Keratinocyte (primary cell): ENCODE measurements at regions not wholly inside any gene's neighbourhood (a gene's known extent, or its start where the extent isn't known, plus 50 kb on each side); places are given as distances from the start of the nearest gene placed in this dataset.

Experiments used
- DNase-seq: peaks from one replicate; pipeline ENCODE4 v3.0.0-alpha.2; 2011; ENCODE audit warnings: low read depth, missing footprints, low spot score
- FAIRE-seq: peaks from 2 replicates; lab custom pipeline; 2011; peaks lifted over from hg19 to GRCh38; lab: Jason Lieb, UNC
- H2AFZ ChIP-seq: 2 replicates; pipeline ENCODE4 v1.6.0; 2012; ENCODE audit warnings: low read length, control low read depth, inconsistent platforms; ENCODE audit not compliant: control insufficient read depth
- H3K27ac ChIP-seq: 2 replicates; pipeline ENCODE4 v1.5.1; 2011; ENCODE audit warnings: low read length; ENCODE audit not compliant: control insufficient read depth, insufficient read depth
- H3K27me3 ChIP-seq: 3 replicates; pipeline ENCODE4 v1.6.0; 2011; ENCODE audit warnings: low read length; ENCODE audit not compliant: control insufficient read depth, insufficient read depth; ENCODE audit errors: extremely low read depth
- H3K36me3 ChIP-seq, 2 experiments: 2 replicates in 1 of 2; 3 replicates in 1 of 2; pipeline ENCODE4 v1.5.1; 2011; ENCODE audit warnings: low read length in 2 of 2, mild to moderate bottlenecking in 1 of 2; ENCODE audit not compliant: control insufficient read depth in 2 of 2, insufficient read depth in 2 of 2; ENCODE audit errors: extremely low read depth in 1 of 2
- H3K4me1 ChIP-seq: 3 replicates; pipeline ENCODE4 v1.5.1; 2011; ENCODE audit warnings: low read length; ENCODE audit not compliant: control insufficient read depth, insufficient read depth; ENCODE audit errors: extremely low read depth
- H3K4me2 ChIP-seq: 3 replicates; pipeline ENCODE4 v1.6.0; 2011; ENCODE audit warnings: low read depth, low read length; ENCODE audit not compliant: control insufficient read depth, insufficient read depth; ENCODE audit errors: extremely low read depth
- H3K4me3 ChIP-seq, 3 experiments: fragments of 200-600 bp in 1 of 3; sonication (generic) in 1 of 3; 2 replicates in 2 of 3; 3 replicates in 1 of 3; pipeline ENCODE4 v1.5.1; 2011 to 2016; ENCODE audit warnings: low read length in 3 of 3, mild to moderate bottlenecking in 3 of 3, control low read depth in 2 of 3, inconsistent platforms in 1 of 3, low read depth in 1 of 3, mixed read lengths in 1 of 3, mixed run types in 1 of 3, moderate library complexity in 1 of 3; ENCODE audit not compliant: control insufficient read depth in 2 of 3, insufficient read depth in 2 of 3; ENCODE audit errors: extremely low read depth in 1 of 3
- H3K79me2 ChIP-seq: 2 replicates; pipeline ENCODE4 v1.6.0; 2012; ENCODE audit warnings: low read length; ENCODE audit not compliant: control insufficient read depth, insufficient read depth
- H3K9ac ChIP-seq: 3 replicates; pipeline ENCODE4 v1.6.0; 2011; ENCODE audit warnings: low read length; ENCODE audit not compliant: control insufficient read depth, insufficient read depth; ENCODE audit errors: extremely low read depth
- H3K9me1 ChIP-seq: 3 replicates; pipeline ENCODE4 v1.6.0; 2011; ENCODE audit warnings: low read length; ENCODE audit not compliant: control insufficient read depth, insufficient read depth; ENCODE audit errors: extremely low read depth
- H3K9me3 ChIP-seq: 2 replicates; pipeline ENCODE4 v1.5.1; 2012; ENCODE audit warnings: low read depth, low read length; ENCODE audit not compliant: control insufficient read depth
- H4K20me1 ChIP-seq: 3 replicates; pipeline ENCODE4 v1.6.0; 2011; ENCODE audit warnings: low read length; ENCODE audit not compliant: control insufficient read depth, insufficient read depth; ENCODE audit errors: extremely low read depth
- EZH2 ChIP-seq: IDR thresholded peaks from one replicate; pipeline ENCODE4 v1.6.1; 2012; ENCODE audit warnings: inconsistent platforms, mild to moderate bottlenecking, low read length, moderate library complexity
- dilution Hi-C: fragments of 300-500 bp; cut with MboI; formaldehyde crosslinking; loops from one replicate; pipeline ENCODE4 v1.7.0; 2020; ENCODE audit warnings: low sequenced_read_pairs; ENCODE audit not compliant: extremely low pct_ligation_motif_present
- TF ChIP-seq, protein P1 (sequence below), 3 experiments: IDR thresholded peaks in 1 of 3; conservative IDR thresholded peaks in 1 of 3; optimal IDR thresholded peaks in 1 of 3; 2 replicates in 2 of 3; 3 replicates in 1 of 3; pipeline versions ENCODE3 to v1.5.1; 2011; ENCODE audit warnings: low read length in 3 of 3, mild to moderate bottlenecking in 3 of 3, moderate library complexity in 2 of 3, control low read depth in 1 of 3, inconsistent platforms in 1 of 3; ENCODE audit not compliant: insufficient read depth in 2 of 3; ENCODE audit errors: extremely low read depth in 1 of 3

DNA sequence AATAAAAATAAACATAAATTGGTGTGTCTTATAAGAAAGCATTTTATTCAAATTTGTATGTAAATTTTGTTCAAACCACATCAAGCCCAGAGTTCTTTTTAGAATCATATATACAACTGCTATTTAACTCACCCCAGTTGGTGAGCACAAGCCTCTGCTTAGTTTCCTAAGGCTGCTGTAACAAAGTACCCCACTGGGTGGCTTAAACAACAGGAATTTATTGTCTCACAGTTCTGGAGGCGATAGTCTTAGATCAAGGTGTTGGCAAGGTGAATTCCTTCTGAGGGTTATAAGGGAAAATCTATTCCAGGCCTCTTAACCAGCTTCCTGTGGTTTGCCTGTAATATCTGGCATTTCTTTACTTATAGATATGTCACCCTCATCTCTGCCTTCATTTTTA is 1133.5 kb downstream of the OLFM4 start:
- Histone ChIP-seq H3K9ac (no peak overlapping the region), H3K36me3 (no peaks in the 10 kb centered on the region), H3K9me1 (no peaks in the 10 kb centered on the region), H3K4me1 (no peaks in the 10 kb centered on the region), H3K27me3 (no peaks in the 10 kb centered on the region), H3K9me3 (no peaks in the 10 kb centered on the region), H3K27ac (no peak overlapping the region), H3K79me2 (no peaks in the 10 kb centered on the region), H3K4me2 (no peak overlapping the region), H3K4me3 (no peak overlapping the region), H2AFZ (no peak overlapping the region), H4K20me1 (no peaks in the 10 kb centered on the region)
- dilution Hi-C loops = no loop called here
- no peak for DNase-seq
- TF ChIP-seq EZH2 = no peak
- TF ChIP-seq, protein P1, sequence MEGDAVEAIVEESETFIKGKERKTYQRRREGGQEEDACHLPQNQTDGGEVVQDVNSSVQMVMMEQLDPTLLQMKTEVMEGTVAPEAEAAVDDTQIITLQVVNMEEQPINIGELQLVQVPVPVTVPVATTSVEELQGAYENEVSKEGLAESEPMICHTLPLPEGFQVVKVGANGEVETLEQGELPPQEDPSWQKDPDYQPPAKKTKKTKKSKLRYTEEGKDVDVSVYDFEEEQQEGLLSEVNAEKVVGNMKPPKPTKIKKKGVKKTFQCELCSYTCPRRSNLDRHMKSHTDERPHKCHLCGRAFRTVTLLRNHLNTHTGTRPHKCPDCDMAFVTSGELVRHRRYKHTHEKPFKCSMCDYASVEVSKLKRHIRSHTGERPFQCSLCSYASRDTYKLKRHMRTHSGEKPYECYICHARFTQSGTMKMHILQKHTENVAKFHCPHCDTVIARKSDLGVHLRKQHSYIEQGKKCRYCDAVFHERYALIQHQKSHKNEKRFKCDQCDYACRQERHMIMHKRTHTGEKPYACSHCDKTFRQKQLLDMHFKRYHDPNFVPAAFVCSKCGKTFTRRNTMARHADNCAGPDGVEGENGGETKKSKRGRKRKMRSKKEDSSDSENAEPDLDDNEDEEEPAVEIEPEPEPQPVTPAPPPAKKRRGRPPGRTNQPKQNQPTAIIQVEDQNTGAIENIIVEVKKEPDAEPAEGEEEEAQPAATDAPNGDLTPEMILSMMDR (optimal IDR thresholded peaks at IDR 0.05 in 1 of 3, IDR thresholded peaks at IDR 0.05 in 1 of 3, conservative IDR thresholded peaks at IDR 0.05 in 1 of 3; ENCODE audit: extremely low read depth in 1 of 3, insufficient read depth in 2 of 3, low read length in 3 of 3) = peak in 1 of 3 experiments; percentile 8
- FAIRE-seq = no peak

DNA sequence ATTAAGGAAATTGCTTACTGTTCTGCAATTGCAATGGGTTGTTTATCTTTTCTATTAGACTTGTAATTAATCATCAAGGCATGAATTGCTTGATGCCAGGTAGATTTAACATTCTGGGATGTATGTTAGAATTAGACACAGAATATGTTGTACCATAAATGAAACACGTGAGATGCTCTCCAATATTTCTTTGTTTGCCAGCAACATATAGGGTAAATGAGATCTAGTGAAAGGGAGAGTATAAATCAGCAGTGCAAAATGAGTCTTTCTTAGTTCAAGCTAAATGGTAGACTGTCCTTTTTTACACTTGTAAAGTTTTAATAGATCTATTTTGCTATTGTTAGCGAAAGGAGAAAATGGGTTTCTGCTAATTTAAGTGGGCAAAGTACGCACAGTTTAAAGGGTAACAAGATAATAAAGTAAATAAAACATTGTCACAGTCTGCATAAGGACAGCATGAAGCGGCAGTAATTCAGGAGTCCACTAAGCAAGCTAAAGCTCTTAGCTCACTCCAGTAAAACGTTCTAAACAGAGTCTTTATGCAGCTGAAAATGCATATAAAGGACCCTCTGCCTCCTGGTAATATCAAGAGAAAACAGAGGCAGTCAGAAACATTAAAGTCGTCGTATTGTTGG is 1137.1 kb downstream of the OLFM4 start:
- no peaks in the 10 kb centered on the region for H3K9me1 ChIP-seq
- H3K27ac ChIP-seq = no peak overlapping the region
- dilution Hi-C loops = no loop called here
- DNase-seq (no peak), FAIRE-seq (no peak)
- no peak overlapping the region for H2AFZ ChIP-seq
- H4K20me1 ChIP-seq = no peaks in the 10 kb centered on the region
- H3K4me3 ChIP-seq = no peak overlapping the region
- H3K4me2 ChIP-seq = no peak overlapping the region
- no peak for TF ChIP-seq EZH2
- H3K4me1 ChIP-seq = no peaks in the 10 kb centered on the region
- H3K36me3 ChIP-seq = no peaks in the 10 kb centered on the region
- H3K79me2 ChIP-seq = no peaks in the 10 kb centered on the region
- H3K9ac ChIP-seq = no peak overlapping the region
- H3K27me3 ChIP-seq = no peaks in the 10 kb centered on the region
- H3K9me3 ChIP-seq = no peaks in the 10 kb centered on the region

DNA sequence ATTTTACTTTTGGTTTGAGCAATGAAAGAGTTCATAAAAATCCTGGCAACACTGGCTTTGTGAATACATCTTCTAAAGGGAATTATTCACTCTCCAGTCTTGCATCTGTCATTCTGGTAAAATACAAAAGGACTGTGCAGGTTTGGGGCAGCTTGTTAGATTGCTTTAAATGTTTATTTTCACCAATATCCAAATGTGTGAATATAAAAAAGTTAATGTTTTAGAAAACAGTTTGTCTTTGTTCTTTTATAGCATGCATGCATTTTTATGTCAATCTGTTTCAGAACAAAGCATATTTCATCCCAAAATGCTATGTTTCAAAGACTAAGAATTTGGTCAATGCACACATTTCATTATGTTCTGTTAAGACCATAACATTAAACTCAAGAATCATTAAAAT is 1145.4 kb downstream of the OLFM4 start:
- FAIRE-seq (no peak), DNase-seq (no peak)
- Histone ChIP-seq H3K27ac (no peak overlapping the region), H4K20me1 (no peaks in the 10 kb centered on the region), H3K36me3 (no peaks in the 10 kb centered on the region), H3K9ac (no peak overlapping the region), H3K9me3 (no peaks in the 10 kb centered on the region), H3K27me3 (no peaks in the 10 kb centered on the region), H3K4me2 (no peak overlapping the region), H2AFZ (no peak overlapping the region), H3K79me2 (no peaks in the 10 kb centered on the region), H3K4me3 (no peak overlapping the region), H3K9me1 (no peaks in the 10 kb centered on the region), H3K4me1 (no peaks in the 10 kb centered on the region)
- dilution Hi-C loops = no loop called here
- no peak for TF ChIP-seq EZH2
- TF ChIP-seq, protein P1 (optimal IDR thresholded peaks at IDR 0.05 in 1 of 3, IDR thresholded peaks at IDR 0.05 in 1 of 3, conservative IDR thresholded peaks at IDR 0.05 in 1 of 3; ENCODE audit: extremely low read depth in 1 of 3, insufficient read depth in 2 of 3, low read length in 3 of 3) = no peak
